ENCODE measurements at regions not wholly inside any gene's neighbourhood (a gene's known extent, or its start where the extent isn't known, plus 50 kb on each side); places are given as distances from the start of the nearest gene placed in this dataset.

- CTCF ChIA-PET: no interaction called here
Measured at GRCh38 chr4:186924723-186925122, 201.1 kb upstream of the FAT1 start.

GRCh38 chr4:186927624-186928023 is 204.0 kb upstream of the FAT1 start:
- ChIA-PET POLR2A (no interaction called here), CTCF (no interaction called here)
- H3K36me3 ChIP-seq (replicated peaks in 1 of 2; ENCODE audit: control extremely low read depth in 1 of 2, control insufficient read depth in 1 of 2, extremely low read depth in 1 of 2, insufficient read depth in 2 of 2, low read length in 1 of 2): no peaks in the 10 kb centered on the region
- Mint-ChIP-seq H3K9me3 (ENCODE audit: insufficient read depth) (no peaks in the 10 kb centered on the region), H3K27ac (no peak overlapping the region), H3K4me1 (no peaks in the 10 kb centered on the region), H3K4me3 (no peak overlapping the region), H3K27me3 (no peaks in the 10 kb centered on the region)
- TF ChIP-seq EZH2 (IDR thresholded peaks at IDR 0.05; ENCODE audit: borderline replicate concordance, insufficient read depth, low read depth, low read length, poor library complexity, severe bottlenecking): no peak
- no peak for TF ChIP-seq CTCF (IDR thresholded peaks at IDR 0.05)
- ATAC-seq (ENCODE audit: low read depth) (no peak), DNase-seq (no peak)
- no peaks in the 10 kb centered on the region for H3K79me2 ChIP-seq (ENCODE audit: control insufficient read depth, insufficient read depth, low read length)
- peaks cover 0 to 3% (median 0%) of the 10 kb centered on the region in 3 donors for H3K9me3 ChIP-seq (ENCODE audit: control extremely low read depth in 1 of 3, control insufficient read depth in 2 of 3, insufficient read depth in 1 of 3, low read length in 2 of 3)
- no peak overlapping the region for H3K9ac ChIP-seq (ENCODE audit: low read length)
- no peak overlapping the region for H3K27ac ChIP-seq (ENCODE audit: low read length in 2 of 2)
- H3K4me1 ChIP-seq (ENCODE audit: control insufficient read depth in 2 of 2, insufficient read depth in 2 of 2, low read length in 2 of 2): no peaks in the 10 kb centered on the region
- no peak overlapping the region for H2AFZ ChIP-seq (ENCODE audit: insufficient read depth, low read depth, low read length, poor library complexity, severe bottlenecking)
- H4K20me1 ChIP-seq (ENCODE audit: control insufficient read depth, insufficient read depth, low read length, poor library complexity, severe bottlenecking): no peaks in the 10 kb centered on the region
- H3K4me2 ChIP-seq (replicated peaks; ENCODE audit: low read depth, low read length, poor library complexity, severe bottlenecking): no peak overlapping the region
- WGBS (ENCODE audit: insufficient coverage): 80% methylated on average over 1 of the region's 2 CpGs
- intact Hi-C loops (cut with micrococcal nuclease): no loop called here
- H3K4me3 ChIP-seq (ENCODE audit: control extremely low read depth in 1 of 5, extremely low read depth in 1 of 5, insufficient read depth in 1 of 5, low read depth in 2 of 5, low read length in 4 of 5): no peak overlapping the region
- H3K27me3 ChIP-seq (replicated peaks in 1 of 4; ENCODE audit: control extremely low read depth in 1 of 4, control insufficient read depth in 3 of 4, insufficient read depth in 4 of 4, low read length in 3 of 4): no peaks in the 10 kb centered on the region

More at GRCh38 chr4:186924723-186925122, 201.1 kb upstream of the FAT1 start:
- Mint-ChIP-seq H3K27me3 (no peaks in the 10 kb centered on the region), H3K4me1 (no peaks in the 10 kb centered on the region), H3K27ac (no peak overlapping the region), H3K9me3 (ENCODE audit: insufficient read depth) (no peaks in the 10 kb centered on the region), H3K4me3 (no peak overlapping the region)
- no peaks in the 10 kb centered on the region for H3K4me1 ChIP-seq (ENCODE audit: control insufficient read depth in 2 of 2, insufficient read depth in 2 of 2, low read length in 2 of 2)
- no peak overlapping the region for H2AFZ ChIP-seq (ENCODE audit: insufficient read depth, low read depth, low read length, poor library complexity, severe bottlenecking)
- no peak overlapping the region for H3K4me3 ChIP-seq (ENCODE audit: control extremely low read depth in 1 of 5, extremely low read depth in 1 of 5, insufficient read depth in 1 of 5, low read depth in 2 of 5, low read length in 4 of 5)
- no peak overlapping the region for H3K4me2 ChIP-seq (replicated peaks; ENCODE audit: low read depth, low read length, poor library complexity, severe bottlenecking)
- no peaks in the 10 kb centered on the region for H3K27me3 ChIP-seq (replicated peaks in 1 of 4; ENCODE audit: control extremely low read depth in 1 of 4, control insufficient read depth in 3 of 4, insufficient read depth in 4 of 4, low read length in 3 of 4)
- no peaks in the 10 kb centered on the region for H3K9me3 ChIP-seq (ENCODE audit: control extremely low read depth in 1 of 3, control insufficient read depth in 2 of 3, insufficient read depth in 1 of 3, low read length in 2 of 3)
- DNase-seq: no peak
- no peaks in the 10 kb centered on the region for H4K20me1 ChIP-seq (ENCODE audit: control insufficient read depth, insufficient read depth, low read length, poor library complexity, severe bottlenecking)
- intact Hi-C loops (cut with micrococcal nuclease): no loop called here
- no peak overlapping the region for H3K27ac ChIP-seq (ENCODE audit: low read length in 2 of 2)
- no peak for TF ChIP-seq EZH2 (IDR thresholded peaks at IDR 0.05; ENCODE audit: borderline replicate concordance, insufficient read depth, low read depth, low read length, poor library complexity, severe bottlenecking)
- TF ChIP-seq CTCF (IDR thresholded peaks at IDR 0.05): no peak
- no peak for ATAC-seq (ENCODE audit: low read depth)
- POLR2A ChIA-PET: no interaction called here
- WGBS (ENCODE audit: insufficient coverage): 76% methylated on average over 2 of the region's 4 CpGs
- H3K79me2 ChIP-seq (ENCODE audit: control insufficient read depth, insufficient read depth, low read length): no peaks in the 10 kb centered on the region
- H3K36me3 ChIP-seq (replicated peaks in 1 of 2; ENCODE audit: control extremely low read depth in 1 of 2, control insufficient read depth in 1 of 2, extremely low read depth in 1 of 2, insufficient read depth in 2 of 2, low read length in 1 of 2): no peaks in the 10 kb centered on the region
- H3K9ac ChIP-seq (ENCODE audit: low read length): no peak overlapping the region

Measured in B cell (primary cell).